Naive thymus-derived CD4-positive, alpha-beta T cell (primary cell): ENCODE measurements at regions not wholly inside any gene's neighbourhood (a gene's known extent, or its start where the extent isn't known, plus 50 kb on each side); places are given as distances from the start of the nearest gene placed in this dataset.

Experiments
- ATAC-seq: fragments of 150-1000 bp; cut with Tn5 transposase; 2 replicates; pipeline ENCODE4 v1.10.0; 2021; ENCODE audit warnings: mild to moderate bottlenecking, moderate library complexity
- CTCF ChIA-PET: fragments of 350-600 bp; sonication (Branson Sonifier 250); formaldehyde crosslinking; loops from one replicate; lab custom pipeline; 2021; ENCODE audit warnings: antibody characterized with exemption; lab: Charles Lee
- POLR2A ChIA-PET: fragments of 350-600 bp; sonication (Branson Sonifier 250); formaldehyde crosslinking; loops from one replicate; lab custom pipeline; 2021; ENCODE audit warnings: antibody characterized with exemption, inconsistent platforms; lab: Charles Lee
- DNase-seq, 9 donors: peaks; one replicate each; pipeline versions ENCODE4 v3.0.0 to v3.0.0-alpha.2; 2020 to 2022; ENCODE audit warnings: mixed read lengths in 1 of 9
- H3K27ac ChIP-seq: one replicate; pipeline ENCODE4 v1.7.0; 2013; ENCODE audit warnings: mild to moderate bottlenecking, low read depth, low read length, moderate library complexity
- H3K27me3 ChIP-seq, 2 donors: one replicate each; pipeline ENCODE4 v1.7.0; 2013; ENCODE audit warnings: low read length in 2 of 2, mild to moderate bottlenecking in 2 of 2, moderate library complexity in 2 of 2; ENCODE audit not compliant: control insufficient read depth in 2 of 2, insufficient read depth in 2 of 2
- H3K36me3 ChIP-seq, 3 experiments: 1 replicate in 2 of 3; 2 replicates in 1 of 3; pipeline ENCODE4 v1.7.0; 2013; ENCODE audit warnings: low read length in 3 of 3, mild to moderate bottlenecking in 3 of 3, moderate library complexity in 1 of 3; ENCODE audit not compliant: insufficient read depth in 3 of 3, control insufficient read depth in 2 of 3
- H3K4me1 ChIP-seq, 2 donors: one replicate each; pipeline ENCODE4 v1.7.0; 2013; ENCODE audit warnings: low read length in 2 of 2, mild to moderate bottlenecking in 2 of 2, moderate library complexity in 1 of 2; ENCODE audit not compliant: control insufficient read depth in 2 of 2, insufficient read depth in 2 of 2
- H3K4me3 ChIP-seq: 2 replicates; pipeline ENCODE4 v1.7.0; 2013; ENCODE audit warnings: mild to moderate bottlenecking, low read length
- H3K9me3 ChIP-seq, 3 experiments: 1 replicate in 2 of 3; 2 replicates in 1 of 3; pipeline ENCODE4 v1.7.0; 2013; ENCODE audit warnings: low read length in 3 of 3; ENCODE audit not compliant: control insufficient read depth in 2 of 3
- H3K27ac Mint-ChIP-seq, 9 donors: one replicate each; pipeline ENCODE4 v1.8.0; 2020 to 2022; ENCODE audit warnings: mixed read lengths in 9 of 9, mild to moderate bottlenecking in 8 of 9, moderate library complexity in 5 of 9, inconsistent platforms in 2 of 9
- H3K27me3 Mint-ChIP-seq, 5 donors: one replicate each; pipeline ENCODE4 v1.8.0; 2021 to 2022; ENCODE audit warnings: mixed read lengths in 5 of 5, mild to moderate bottlenecking in 1 of 5
- H3K36me3 Mint-ChIP-seq, 5 donors: one replicate each; pipeline ENCODE4 v1.8.0; 2020 to 2022; ENCODE audit warnings: mixed read lengths in 5 of 5, mild to moderate bottlenecking in 3 of 5, inconsistent platforms in 1 of 5
- H3K4me1 Mint-ChIP-seq, 7 donors: one replicate each; pipeline ENCODE4 v1.8.0; 2020 to 2022; ENCODE audit warnings: mixed read lengths in 7 of 7, mild to moderate bottlenecking in 3 of 7, inconsistent platforms in 1 of 7
- H3K4me3 Mint-ChIP-seq, 10 donors: one replicate each; pipeline ENCODE4 v1.8.0; 2020 to 2022; ENCODE audit warnings: mild to moderate bottlenecking in 10 of 10, mixed read lengths in 10 of 10, moderate library complexity in 6 of 10, inconsistent platforms in 2 of 10
- H3K9me3 Mint-ChIP-seq, 11 donors: one replicate each; pipeline ENCODE4 v1.8.0; 2020 to 2022; ENCODE audit warnings: mixed read lengths in 11 of 11, mild to moderate bottlenecking in 4 of 11, inconsistent platforms in 1 of 11, moderate library complexity in 1 of 11
- intact Hi-C, 2 donors: fragments of 100-400 bp; cut with micrococcal nuclease; formaldehyde crosslinking; loops; one replicate each; pipeline ENCODE4 v1.15.1; 2023

- no peak overlapping the region for H3K27ac Mint-ChIP-seq
Measured at GRCh38 chr14:30084811-30085210, 157.2 kb upstream of the PRKD1 start.

GRCh38 chr14:30085943-30086342 lies 158.3 kb upstream of the PRKD1 start:
- H3K36me3 Mint-ChIP-seq, result peaks cover 0 to 4% (median 0%) of the 10 kb centered on the region in 5 donors
- peaks cover 9 to 41% (median 23%) of the 10 kb centered on the region in 11 donors for H3K9me3 Mint-ChIP-seq
- H3K36me3 ChIP-seq, result no peaks in the 10 kb centered on the region
- H3K27ac ChIP-seq, result no peak overlapping the region
- no peak for DNase-seq
- H3K9me3 ChIP-seq, result no peaks in the 10 kb centered on the region
- H3K4me3 ChIP-seq, result no peak overlapping the region
- CTCF ChIA-PET, result no interaction called here
- H3K27ac Mint-ChIP-seq, result no peak overlapping the region
- no peaks in the 10 kb centered on the region for H3K4me1 Mint-ChIP-seq
- no peak for ATAC-seq
- no peaks in the 10 kb centered on the region for H3K4me1 ChIP-seq
- no peak overlapping the region for H3K4me3 Mint-ChIP-seq
- intact Hi-C loops, result no loop called here
- POLR2A ChIA-PET, result no interaction called here
- H3K27me3 ChIP-seq, result no peaks in the 10 kb centered on the region
- peaks cover 0 to 8% (median 0%) of the 10 kb centered on the region in 5 donors for H3K27me3 Mint-ChIP-seq

More at GRCh38 chr14:30084811-30085210, 157.2 kb upstream of the PRKD1 start:
- peaks cover 0 to 4% (median 0%) of the 10 kb centered on the region in 5 donors for H3K36me3 Mint-ChIP-seq
- H3K4me1 ChIP-seq, result no peaks in the 10 kb centered on the region
- peaks cover 8 to 31% (median 19%) of the 10 kb centered on the region in 11 donors for H3K9me3 Mint-ChIP-seq
- POLR2A ChIA-PET, result no interaction called here
- no peak overlapping the region for H3K27ac ChIP-seq
- H3K4me3 ChIP-seq, result no peak overlapping the region
- no peak overlapping the region for H3K4me3 Mint-ChIP-seq
- no peaks in the 10 kb centered on the region for H3K4me1 Mint-ChIP-seq
- no peaks in the 10 kb centered on the region for H3K27me3 ChIP-seq
- DNase-seq, result no peak
- CTCF ChIA-PET, result no interaction called here
- no peak for ATAC-seq
- intact Hi-C loops, result no loop called here
- H3K27me3 Mint-ChIP-seq, result peaks cover 0 to 8% (median 0%) of the 10 kb centered on the region in 5 donors
- no peaks in the 10 kb centered on the region for H3K9me3 ChIP-seq
- no peaks in the 10 kb centered on the region for H3K36me3 ChIP-seq

- peaks cover 0 to 8% (median 0%) of the 10 kb centered on the region in 5 donors for H3K27me3 Mint-ChIP-seq
- ATAC-seq, result no peak
- H3K9me3 Mint-ChIP-seq, result peaks cover 9 to 68% (median 37%) of the 10 kb centered on the region in 11 donors
- no peak overlapping the region for H3K27ac Mint-ChIP-seq
- no peak overlapping the region for H3K4me3 ChIP-seq
- no peaks in the 10 kb centered on the region for H3K27me3 ChIP-seq
- no peaks in the 10 kb centered on the region for H3K4me1 Mint-ChIP-seq
- H3K9me3 ChIP-seq, result no peaks in the 10 kb centered on the region
- POLR2A ChIA-PET, result no interaction called here
- CTCF ChIA-PET, result no interaction called here
- intact Hi-C loops, result no loop called here
- peaks cover 0 to 4% (median 0%) of the 10 kb centered on the region in 5 donors for H3K36me3 Mint-ChIP-seq
- no peak overlapping the region for H3K4me3 Mint-ChIP-seq
- H3K27ac ChIP-seq, result no peak overlapping the region
- DNase-seq, result no peak
- no peaks in the 10 kb centered on the region for H3K4me1 ChIP-seq
- no peaks in the 10 kb centered on the region for H3K36me3 ChIP-seq
Measured at GRCh38 chr14:30088620-30089019, 161.0 kb upstream of the PRKD1 start.

- H3K27me3 Mint-ChIP-seq, result no peaks in the 10 kb centered on the region
- Histone ChIP-seq H3K4me1 (no peaks in the 10 kb centered on the region), H3K27me3 (no peaks in the 10 kb centered on the region), H3K9me3 (no peaks in the 10 kb centered on the region), H3K27ac (no peak overlapping the region), H3K36me3 (no peaks in the 10 kb centered on the region), H3K4me3 (no peak overlapping the region)
- H3K27ac Mint-ChIP-seq, result no peak overlapping the region
- H3K36me3 Mint-ChIP-seq, result no peaks in the 10 kb centered on the region
- H3K4me1 Mint-ChIP-seq, result no peaks in the 10 kb centered on the region
- intact Hi-C loops, result no loop called here
- H3K4me3 Mint-ChIP-seq, result no peak overlapping the region
- ATAC-seq, result no peak
- H3K9me3 Mint-ChIP-seq, result peaks cover 0 to 19% (median 5%) of the 10 kb centered on the region in 11 donors
- ChIA-PET CTCF (no interaction called here), POLR2A (no interaction called here)
- no peak for DNase-seq
Measured at GRCh38 chr14:30108975-30109700, 181.5 kb upstream of the PRKD1 start.

GRCh38 chr14:30114051-30114450 lies 186.4 kb upstream of the PRKD1 start:
- Mint-ChIP-seq H3K9me3 (peaks cover 0 to 5% (median 0%) of the 10 kb centered on the region in 11 donors), H3K36me3 (no peaks in the 10 kb centered on the region), H3K4me1 (no peaks in the 10 kb centered on the region), H3K27ac (no peak overlapping the region), H3K27me3 (no peaks in the 10 kb centered on the region), H3K4me3 (no peak overlapping the region)
- DNase-seq (no peak), ATAC-seq (no peak)
- H3K9me3 ChIP-seq, result no peaks in the 10 kb centered on the region
- ChIA-PET CTCF (no interaction called here), POLR2A (no interaction called here)
- H3K4me1 ChIP-seq, result no peaks in the 10 kb centered on the region
- no peaks in the 10 kb centered on the region for H3K27me3 ChIP-seq
- H3K4me3 ChIP-seq, result no peak overlapping the region
- intact Hi-C loops, result no loop called here
- H3K36me3 ChIP-seq, result no peaks in the 10 kb centered on the region
- no peak overlapping the region for H3K27ac ChIP-seq

- Histone ChIP-seq H3K4me1 (no peaks in the 10 kb centered on the region), H3K4me3 (no peak overlapping the region), H3K9me3 (no peaks in the 10 kb centered on the region), H3K36me3 (no peaks in the 10 kb centered on the region), H3K27ac (no peak overlapping the region), H3K27me3 (no peaks in the 10 kb centered on the region)
- no peak for DNase-seq
- CTCF ChIA-PET, result no interaction called here
- no peak overlapping the region for H3K4me3 Mint-ChIP-seq
- no peaks in the 10 kb centered on the region for H3K36me3 Mint-ChIP-seq
- no peaks in the 10 kb centered on the region for H3K4me1 Mint-ChIP-seq
- POLR2A ChIA-PET, result no interaction called here
- H3K9me3 Mint-ChIP-seq, result peaks cover 0 to 5% (median 0%) of the 10 kb centered on the region in 11 donors
- H3K27ac Mint-ChIP-seq, result no peak overlapping the region
- intact Hi-C loops, result no loop called here
- no peak for ATAC-seq
- H3K27me3 Mint-ChIP-seq, result no peaks in the 10 kb centered on the region
Measured at GRCh38 chr14:30115756-30116155, 188.1 kb upstream of the PRKD1 start.

GRCh38 chr14:30118992-30119640 lies 191.5 kb upstream of the PRKD1 start:
- no peak for ATAC-seq
- H3K9me3 Mint-ChIP-seq, result peaks cover 0 to 2% (median 0%) of the 10 kb centered on the region in 11 donors
- intact Hi-C loops, result no loop called here
- H3K4me1 ChIP-seq, result no peaks in the 10 kb centered on the region
- no peaks in the 10 kb centered on the region for H3K9me3 ChIP-seq
- H3K27ac Mint-ChIP-seq, result no peak overlapping the region
- H3K4me3 Mint-ChIP-seq, result no peak overlapping the region
- POLR2A ChIA-PET, result no interaction called here
- DNase-seq, result no peak
- CTCF ChIA-PET, result no interaction called here
- no peaks in the 10 kb centered on the region for H3K27me3 Mint-ChIP-seq
- H3K4me3 ChIP-seq, result no peak overlapping the region
- no peaks in the 10 kb centered on the region for H3K36me3 Mint-ChIP-seq
- no peaks in the 10 kb centered on the region for H3K27me3 ChIP-seq
- no peaks in the 10 kb centered on the region for H3K36me3 ChIP-seq
- H3K27ac ChIP-seq, result no peak overlapping the region
- no peaks in the 10 kb centered on the region for H3K4me1 Mint-ChIP-seq
